CD14-positive monocyte (primary cell): ENCODE measurements at regions not wholly inside any gene's neighbourhood (a gene's known extent, or its start where the extent isn't known, plus 50 kb on each side); places are given as distances from the start of the nearest gene placed in this dataset.

Experiments
- DNase-seq, 3 donors: peaks; one replicate each; pipeline ENCODE4 v3.0.0-alpha.2; 2011 to 2022
- H2AFZ ChIP-seq: 2 replicates; pipeline ENCODE4 v1.6.0; 2012; ENCODE audit warnings: mild to moderate bottlenecking, low read depth, low read length, inconsistent platforms; ENCODE audit not compliant: insufficient read depth, poor library complexity, severe bottlenecking
- H3K27ac ChIP-seq, 2 donors: 1 replicate in 1 of 2; 2 replicates in 1 of 2; pipeline ENCODE4 v1.5.1; 2012 to 2013; ENCODE audit warnings: low read length in 2 of 2, control low read depth in 1 of 2, inconsistent platforms in 1 of 2, low read depth in 1 of 2, mild to moderate bottlenecking in 1 of 2
- H3K27me3 ChIP-seq, 2 donors: one replicate each; pipeline versions ENCODE4 v1.6.0 to v1.6.1; 2011 to 2013; ENCODE audit warnings: low read length in 2 of 2; ENCODE audit not compliant: control insufficient read depth in 2 of 2, insufficient read depth in 2 of 2
- H3K36me3 ChIP-seq, 2 donors: replicated peaks in 1 of 2; 1 replicate in 1 of 2; 2 replicates in 1 of 2; pipeline versions ENCODE4 v1.5.1 to v1.6.1; 2012 to 2013; ENCODE audit warnings: low read length in 2 of 2, control low read depth in 1 of 2, inconsistent platforms in 1 of 2, mild to moderate bottlenecking in 1 of 2; ENCODE audit not compliant: insufficient read depth in 2 of 2, control insufficient read depth in 1 of 2
- H3K4me1 ChIP-seq, 2 donors: 1 replicate in 1 of 2; 2 replicates in 1 of 2; pipeline versions ENCODE4 v1.5.1 to v1.6.1; 2012 to 2013; ENCODE audit warnings: low read length in 2 of 2, control low read depth in 1 of 2, inconsistent platforms in 1 of 2, mild to moderate bottlenecking in 1 of 2, moderate library complexity in 1 of 2; ENCODE audit not compliant: insufficient read depth in 2 of 2, control insufficient read depth in 1 of 2
- H3K4me2 ChIP-seq: replicated peaks from 2 replicates; pipeline ENCODE3; 2012; ENCODE audit warnings: low read length, moderate library complexity, mild to moderate bottlenecking; ENCODE audit not compliant: poor library complexity, severe bottlenecking; ENCODE audit errors: extremely low read depth
- H3K4me3 ChIP-seq, 3 experiments: fragments of 200-600 bp in 1 of 3; sonication (generic) in 1 of 3; replicated peaks in 1 of 3; 1 replicate in 2 of 3; 2 replicates in 1 of 3; pipeline ENCODE4 v1.5.1; 2011 to 2013; ENCODE audit warnings: low read length in 3 of 3, mild to moderate bottlenecking in 3 of 3, control low read depth in 2 of 3, low read depth in 2 of 3, inconsistent platforms in 1 of 3, moderate library complexity in 1 of 3
- H3K79me2 ChIP-seq: 2 replicates; pipeline ENCODE4 v1.6.0; 2012; ENCODE audit warnings: mild to moderate bottlenecking, control low read depth, inconsistent platforms, low read length, moderate library complexity; ENCODE audit not compliant: insufficient read depth
- H3K9ac ChIP-seq: 2 replicates; pipeline ENCODE4 v1.6.0; 2017; ENCODE audit warnings: low read length, mild to moderate bottlenecking; ENCODE audit not compliant: insufficient read depth, poor library complexity, severe bottlenecking
- H3K9me3 ChIP-seq, 2 donors: replicated peaks in 1 of 2; 1 replicate in 1 of 2; 2 replicates in 1 of 2; pipeline versions ENCODE4 v1.5.1 to v1.6.1; 2012 to 2013; ENCODE audit warnings: low read length in 2 of 2, control low read depth in 1 of 2; ENCODE audit not compliant: control insufficient read depth in 1 of 2, insufficient read depth in 1 of 2
- H4K20me1 ChIP-seq: 2 replicates; pipeline ENCODE4 v1.6.0; 2012; ENCODE audit warnings: mild to moderate bottlenecking, low read length, control low read depth, moderate library complexity; ENCODE audit not compliant: insufficient read depth
- H3K27ac Mint-ChIP-seq, 7 donors: one replicate each; pipeline ENCODE4 v1.8.0; 2020; ENCODE audit warnings: mild to moderate bottlenecking in 7 of 7, mixed read lengths in 7 of 7, moderate library complexity in 6 of 7, inconsistent platforms in 2 of 7
- H3K27me3 Mint-ChIP-seq, 3 donors: one replicate each; pipeline ENCODE4 v1.8.0; 2021 to 2022; ENCODE audit warnings: low read depth in 3 of 3, mild to moderate bottlenecking in 3 of 3, mixed read lengths in 3 of 3, moderate library complexity in 3 of 3, inconsistent platforms in 1 of 3
- H3K36me3 Mint-ChIP-seq, 2 donors: one replicate each; pipeline ENCODE4 v1.8.0; 2020; ENCODE audit warnings: mixed read lengths in 2 of 2, inconsistent platforms in 1 of 2, mild to moderate bottlenecking in 1 of 2
- H3K4me1 Mint-ChIP-seq: one replicate; pipeline ENCODE4 v1.8.0; 2020; ENCODE audit warnings: mild to moderate bottlenecking, mixed read lengths
- H3K4me3 Mint-ChIP-seq, 2 donors: one replicate each; pipeline ENCODE4 v1.8.0; 2020; ENCODE audit warnings: mild to moderate bottlenecking in 2 of 2, mixed read lengths in 2 of 2, moderate library complexity in 1 of 2
- H3K9me3 Mint-ChIP-seq, 7 donors: one replicate each; pipeline ENCODE4 v1.8.0; 2020 to 2022; ENCODE audit warnings: mixed read lengths in 7 of 7, mild to moderate bottlenecking in 6 of 7, moderate library complexity in 6 of 7, inconsistent platforms in 2 of 7
- WGBS: methylation state at CpG from one replicate; pipeline ENCODE4 v1.1.5; 2013; ENCODE audit warnings: missing lambda C conversion rate; ENCODE audit not compliant: insufficient coverage; 5-methylcytosine and 5-hydroxymethylcytosine counted together
- intact Hi-C, 2 donors: fragments of 100-400 bp; cut with micrococcal nuclease; formaldehyde crosslinking; loops; one replicate each; pipeline versions ENCODE4 v1.15.0 to v1.15.1; 2023
- TF ChIP-seq, protein P1 (sequence below): fragments of 200-600 bp; IDR thresholded peaks from one replicate; pipeline ENCODE4 v1.8.0; 2022; ENCODE audit warnings: antibody characterized with exemption, mild to moderate bottlenecking

GRCh38 chr6:78132671-78133410, 480.0 kb downstream of the MEI4 start:
- 94% methylated on average over 6 of the region's 8 CpGs for WGBS
- Mint-ChIP-seq H3K4me3 (no peak overlapping the region), H3K4me1 (no peaks in the 10 kb centered on the region), H3K27me3 (peaks cover 0 to 2% (median 0%) of the 10 kb centered on the region in 3 donors), H3K9me3 (peaks cover 3 to 25% (median 8%) of the 10 kb centered on the region in 7 donors), H3K36me3 (no peaks in the 10 kb centered on the region), H3K27ac (no peak overlapping the region)
- no peak for DNase-seq
- intact Hi-C loops: no loop called here
- Histone ChIP-seq H3K4me1 (no peaks in the 10 kb centered on the region), H3K4me3 (no peak overlapping the region), H3K79me2 (no peaks in the 10 kb centered on the region), H4K20me1 (no peaks in the 10 kb centered on the region), H2AFZ (no peak overlapping the region), H3K36me3 (no peaks in the 10 kb centered on the region), H3K4me2 (no peak overlapping the region), H3K9me3 (peaks cover 35 to 38% of the 10 kb centered on the region in 2 donors), H3K27ac (no peak overlapping the region), H3K27me3 (no peaks in the 10 kb centered on the region), H3K9ac (no peak overlapping the region)
- TF ChIP-seq, protein P1, sequence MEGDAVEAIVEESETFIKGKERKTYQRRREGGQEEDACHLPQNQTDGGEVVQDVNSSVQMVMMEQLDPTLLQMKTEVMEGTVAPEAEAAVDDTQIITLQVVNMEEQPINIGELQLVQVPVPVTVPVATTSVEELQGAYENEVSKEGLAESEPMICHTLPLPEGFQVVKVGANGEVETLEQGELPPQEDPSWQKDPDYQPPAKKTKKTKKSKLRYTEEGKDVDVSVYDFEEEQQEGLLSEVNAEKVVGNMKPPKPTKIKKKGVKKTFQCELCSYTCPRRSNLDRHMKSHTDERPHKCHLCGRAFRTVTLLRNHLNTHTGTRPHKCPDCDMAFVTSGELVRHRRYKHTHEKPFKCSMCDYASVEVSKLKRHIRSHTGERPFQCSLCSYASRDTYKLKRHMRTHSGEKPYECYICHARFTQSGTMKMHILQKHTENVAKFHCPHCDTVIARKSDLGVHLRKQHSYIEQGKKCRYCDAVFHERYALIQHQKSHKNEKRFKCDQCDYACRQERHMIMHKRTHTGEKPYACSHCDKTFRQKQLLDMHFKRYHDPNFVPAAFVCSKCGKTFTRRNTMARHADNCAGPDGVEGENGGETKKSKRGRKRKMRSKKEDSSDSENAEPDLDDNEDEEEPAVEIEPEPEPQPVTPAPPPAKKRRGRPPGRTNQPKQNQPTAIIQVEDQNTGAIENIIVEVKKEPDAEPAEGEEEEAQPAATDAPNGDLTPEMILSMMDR: no peak

GRCh38 chr6:78150425-78150824, 497.6 kb downstream of the MEI4 start:
- no peak overlapping the region for H3K4me3 Mint-ChIP-seq
- no peaks in the 10 kb centered on the region for H3K27me3 Mint-ChIP-seq
- no peak overlapping the region for H3K27ac ChIP-seq
- no peaks in the 10 kb centered on the region for H3K79me2 ChIP-seq
- H3K27ac Mint-ChIP-seq: no peak overlapping the region
- TF ChIP-seq, protein P1: no peak
- no CpG with 5 or more reads among the region's 3 CpGs for WGBS
- no peak overlapping the region for H3K4me3 ChIP-seq
- H3K4me1 ChIP-seq: no peaks in the 10 kb centered on the region
- H3K9me3 Mint-ChIP-seq: peaks cover 0 to 12% (median 2%) of the 10 kb centered on the region in 7 donors
- no peak overlapping the region for H3K4me2 ChIP-seq
- H3K9me3 ChIP-seq: peaks cover 0 to 6% of the 10 kb centered on the region in 2 donors
- no peaks in the 10 kb centered on the region for H3K4me1 Mint-ChIP-seq
- DNase-seq: no peak
- no peaks in the 10 kb centered on the region for H3K27me3 ChIP-seq
- intact Hi-C loops: loop anchor here in 1 of 2 donors (10.0 kb wide), 1 partner anchor 56 kb away; no protein-coding TSS in a partner anchor
- H2AFZ ChIP-seq: no peak overlapping the region
- H3K36me3 Mint-ChIP-seq: no peaks in the 10 kb centered on the region
- H3K36me3 ChIP-seq: no peaks in the 10 kb centered on the region
- H3K9ac ChIP-seq: no peak overlapping the region
- no peaks in the 10 kb centered on the region for H4K20me1 ChIP-seq
